GM12891 (cell line): ENCODE measurements at regions not wholly inside any gene's neighbourhood (a gene's known extent, or its start where the extent isn't known, plus 50 kb on each side); places are given as distances from the start of the nearest gene placed in this dataset.

Experiments used
- PAX5 ChIP-seq: IDR thresholded peaks from 2 replicates; pipeline ENCODE4 v1.6.1; 2011; ENCODE audit warnings: low read length, moderate library complexity, mild to moderate bottlenecking; ENCODE audit not compliant: insufficient read depth, severe bottlenecking
- POLR2A ChIP-seq: IDR thresholded peaks from 2 replicates; pipeline ENCODE4 v1.6.1; 2011; ENCODE audit warnings: low read depth, low read length, control low read depth
- POLR2AphosphoS5 ChIP-seq: IDR thresholded peaks from 2 replicates; pipeline ENCODE4 v1.6.1; 2011; ENCODE audit warnings: low read depth, low read length, control low read depth
- POU2F2 ChIP-seq: IDR thresholded peaks from 2 replicates; pipeline ENCODE4 v1.6.1; 2011; ENCODE audit warnings: low read depth, mild to moderate bottlenecking, control low read depth, low read length, moderate library complexity
- SPI1 ChIP-seq: IDR thresholded peaks from 2 replicates; pipeline ENCODE4 v1.6.1; 2011; ENCODE audit warnings: low read depth, low read length, control low read depth
- TAF1 ChIP-seq: IDR thresholded peaks from 2 replicates; pipeline ENCODE4 v1.6.1; 2011; ENCODE audit warnings: low read depth, low read length, control low read depth

DNA sequence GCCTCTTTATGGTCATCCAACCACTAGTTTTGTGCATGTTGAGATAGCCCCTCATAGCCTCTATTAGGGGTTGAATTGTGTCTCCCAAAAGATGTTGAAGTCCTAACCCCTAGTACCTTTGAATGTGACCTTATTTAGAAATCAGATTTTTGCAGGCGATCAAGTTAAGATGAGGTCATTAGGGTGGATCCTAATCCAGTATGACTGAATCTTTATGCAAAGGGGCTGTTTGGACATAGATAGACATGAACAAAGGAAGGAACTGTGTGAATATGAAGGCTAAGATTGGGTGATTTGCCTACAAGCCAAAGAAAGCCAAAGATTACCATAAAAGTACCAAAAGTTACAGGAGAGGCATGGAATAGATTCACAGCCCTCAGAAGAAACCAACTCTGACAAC is 209.6 kb downstream of the NUAK1 start:
- TF ChIP-seq POLR2AphosphoS5 = no peak
- no peak for TF ChIP-seq TAF1
- no peak for TF ChIP-seq POLR2A
- no peak for TF ChIP-seq PAX5
- no peak for TF ChIP-seq SPI1
- no peak for TF ChIP-seq POU2F2
